Upper lobe of right lung (tissue), 1 donor: ENCODE measurements at regions not wholly inside any gene's neighbourhood (a gene's known extent, or its start where the extent isn't known, plus 50 kb on each side); places are given as distances from the start of the nearest gene placed in this dataset.

ENCODE experiments used
- ATAC-seq: fragments of 200-7000 bp; cut with Tn5 transposase; one replicate; pipeline ENCODE4 v1.9.1; 2020; ENCODE audit warnings: mild to moderate bottlenecking, moderate library complexity
- DNase-seq: peaks from one replicate; pipeline ENCODE4 v3.0.0-alpha.2; 2020
- H3K27ac ChIP-seq: fragments of 200-600 bp; one replicate; pipeline ENCODE4 v1.8.0; 2022
- H3K27me3 ChIP-seq: fragments of 200-600 bp; one replicate; pipeline ENCODE4 v1.8.0; 2022; ENCODE audit warnings: mild to moderate bottlenecking
- H3K36me3 ChIP-seq: fragments of 200-600 bp; one replicate; pipeline ENCODE4 v1.8.0; 2022
- H3K4me1 ChIP-seq: fragments of 200-600 bp; one replicate; pipeline ENCODE4 v1.8.0; 2022
- H3K4me3 ChIP-seq: fragments of 200-600 bp; one replicate; pipeline ENCODE4 v1.8.0; 2022; ENCODE audit warnings: mild to moderate bottlenecking
- H3K9me3 ChIP-seq: fragments of 200-600 bp; one replicate; pipeline ENCODE4 v1.8.0; 2022
- intact Hi-C: fragments of 100-400 bp; cut with DNase I; formaldehyde crosslinking; loops from one replicate; pipeline ENCODE4 v1.11.0; 2022
- TF ChIP-seq, protein P1 (sequence below): fragments of 200-600 bp; IDR thresholded peaks from one replicate; pipeline ENCODE4 v1.8.0; 2022; ENCODE audit warnings: antibody characterized with exemption
- donor health status: DM: no; HTN: yes; CAD: no; lungs with severe emphysema.

DNA sequence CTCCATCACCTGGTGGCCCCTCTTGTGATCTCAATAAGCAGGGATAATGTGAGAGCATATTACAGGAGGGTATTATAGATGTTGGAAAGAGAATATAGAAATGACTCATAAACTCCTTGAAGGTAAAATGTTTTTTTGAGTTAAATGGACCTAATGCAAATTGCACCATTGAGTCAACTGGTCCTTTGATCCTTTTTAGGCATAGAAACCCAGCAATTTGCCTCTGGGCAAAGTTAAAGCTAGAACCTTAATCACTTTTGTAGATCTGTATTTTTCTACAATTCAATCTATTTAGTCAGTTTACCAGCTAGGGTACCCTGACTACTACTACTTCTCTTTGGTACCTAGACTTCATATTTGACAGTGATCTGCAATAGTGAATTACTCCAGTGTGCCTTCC lies 71.8 kb upstream of the RNF152 start:
- Histone ChIP-seq H3K27ac (no peak overlapping the region), H3K27me3 (no peaks in the 10 kb centered on the region), H3K36me3 (no peaks in the 10 kb centered on the region), H3K9me3 (no peaks in the 10 kb centered on the region), H3K4me1 (peaks cover 4% of the 10 kb centered on the region), H3K4me3 (no peak overlapping the region)
- DNase-seq = no peak
- no peak for ATAC-seq
- intact Hi-C loops = no loop called here
- TF ChIP-seq, protein P1, sequence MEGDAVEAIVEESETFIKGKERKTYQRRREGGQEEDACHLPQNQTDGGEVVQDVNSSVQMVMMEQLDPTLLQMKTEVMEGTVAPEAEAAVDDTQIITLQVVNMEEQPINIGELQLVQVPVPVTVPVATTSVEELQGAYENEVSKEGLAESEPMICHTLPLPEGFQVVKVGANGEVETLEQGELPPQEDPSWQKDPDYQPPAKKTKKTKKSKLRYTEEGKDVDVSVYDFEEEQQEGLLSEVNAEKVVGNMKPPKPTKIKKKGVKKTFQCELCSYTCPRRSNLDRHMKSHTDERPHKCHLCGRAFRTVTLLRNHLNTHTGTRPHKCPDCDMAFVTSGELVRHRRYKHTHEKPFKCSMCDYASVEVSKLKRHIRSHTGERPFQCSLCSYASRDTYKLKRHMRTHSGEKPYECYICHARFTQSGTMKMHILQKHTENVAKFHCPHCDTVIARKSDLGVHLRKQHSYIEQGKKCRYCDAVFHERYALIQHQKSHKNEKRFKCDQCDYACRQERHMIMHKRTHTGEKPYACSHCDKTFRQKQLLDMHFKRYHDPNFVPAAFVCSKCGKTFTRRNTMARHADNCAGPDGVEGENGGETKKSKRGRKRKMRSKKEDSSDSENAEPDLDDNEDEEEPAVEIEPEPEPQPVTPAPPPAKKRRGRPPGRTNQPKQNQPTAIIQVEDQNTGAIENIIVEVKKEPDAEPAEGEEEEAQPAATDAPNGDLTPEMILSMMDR = no peak

DNA sequence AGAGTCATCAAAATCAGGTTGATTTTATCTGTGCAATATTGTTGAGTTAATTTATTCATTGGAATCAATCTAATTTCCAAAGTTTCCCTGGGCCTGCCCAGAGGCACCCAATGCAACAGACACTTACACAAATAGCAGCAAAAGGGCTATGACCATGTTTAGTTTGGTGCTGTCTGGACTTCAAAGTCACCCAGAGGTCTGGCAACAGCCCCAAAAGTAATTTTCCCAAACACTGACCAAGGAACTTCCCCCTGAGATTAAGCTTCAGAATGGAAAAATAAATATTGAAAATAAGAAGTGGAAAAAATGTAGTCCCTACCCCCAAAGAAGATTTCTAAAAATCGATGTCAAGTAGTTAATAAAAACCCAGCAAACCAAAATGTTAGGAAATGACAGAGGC lies 70.9 kb upstream of the RNF152 start:
- Histone ChIP-seq H3K4me1 (peaks cover 4% of the 10 kb centered on the region), H3K27ac (no peak overlapping the region), H3K4me3 (no peak overlapping the region), H3K27me3 (no peaks in the 10 kb centered on the region), H3K9me3 (no peaks in the 10 kb centered on the region), H3K36me3 (no peaks in the 10 kb centered on the region)
- TF ChIP-seq, protein P1 = no peak
- intact Hi-C loops = no loop called here
- DNase-seq = no peak
- ATAC-seq = no peak

DNA sequence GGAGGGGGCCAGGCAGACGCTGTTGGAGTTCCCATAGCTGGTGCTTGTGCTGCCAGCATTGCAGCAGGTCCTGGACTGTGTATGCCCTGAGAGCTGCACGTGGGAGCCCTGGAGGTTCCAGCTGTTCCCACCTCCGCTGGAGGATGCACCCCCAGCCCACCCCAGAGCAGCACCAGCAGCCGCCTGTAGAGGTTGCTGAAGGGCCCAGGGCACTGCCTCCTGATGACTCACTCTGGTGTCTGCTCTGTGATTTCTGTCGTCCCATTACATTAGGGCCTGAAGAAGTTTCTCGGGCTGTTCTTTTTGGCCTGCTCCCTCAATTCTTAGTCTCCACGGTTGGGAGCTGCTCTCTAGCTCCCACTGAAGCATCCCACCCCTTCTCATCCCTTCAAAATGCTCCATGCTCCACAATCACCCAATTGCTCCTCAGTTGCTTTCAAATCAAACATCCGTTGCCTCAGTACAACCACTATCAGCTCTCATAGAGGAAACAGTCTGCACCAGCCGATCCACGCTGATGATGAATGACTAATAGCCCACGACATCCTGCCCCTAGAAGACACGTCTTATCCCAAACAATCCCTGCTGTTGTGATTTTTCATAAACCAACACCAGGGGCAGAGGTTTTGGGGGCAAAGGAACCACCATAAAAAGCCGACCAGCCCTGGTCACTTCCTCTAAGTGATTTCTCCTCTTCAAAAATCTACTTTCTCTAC lies 65.2 kb upstream of the RNF152 start:
- ATAC-seq = peak; percentile 29
- intact Hi-C loops = no loop called here
- peaks cover 4% of the 10 kb centered on the region for H3K4me1 ChIP-seq
- H3K9me3 ChIP-seq = no peaks in the 10 kb centered on the region
- no peak overlapping the region for H3K27ac ChIP-seq
- no peaks in the 10 kb centered on the region for H3K36me3 ChIP-seq
- H3K27me3 ChIP-seq = no peaks in the 10 kb centered on the region
- H3K4me3 ChIP-seq = no peak overlapping the region
- no peak for DNase-seq
- TF ChIP-seq, protein P1 = no peak

DNA sequence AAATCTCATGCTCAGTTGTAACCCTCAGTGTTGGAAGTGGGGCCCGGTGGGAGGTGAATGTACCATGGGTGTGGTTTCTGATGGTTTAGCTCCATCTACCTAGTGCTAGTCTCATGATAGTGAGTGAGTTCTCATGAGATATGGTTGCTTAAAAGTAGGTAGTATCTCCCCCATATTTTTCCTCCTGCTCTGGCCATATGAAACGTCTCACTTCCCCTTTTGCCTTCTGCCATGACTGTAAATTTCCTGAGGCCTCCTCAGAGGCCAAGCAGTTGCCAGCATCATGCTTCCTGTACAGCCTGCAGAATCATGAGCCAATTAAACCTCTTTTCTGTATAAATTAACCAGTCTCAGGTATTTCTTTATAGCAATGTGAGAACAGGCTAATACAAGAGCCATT lies 62.8 kb upstream of the RNF152 start:
- H3K27me3 ChIP-seq = no peaks in the 10 kb centered on the region
- DNase-seq = no peak
- no peaks in the 10 kb centered on the region for H3K36me3 ChIP-seq
- peak; percentile 13 for ATAC-seq
- TF ChIP-seq, protein P1 = no peak
- H3K4me1 ChIP-seq = peaks cover 4% of the 10 kb centered on the region
- intact Hi-C loops = no loop called here
- no peak overlapping the region for H3K27ac ChIP-seq
- H3K9me3 ChIP-seq = no peaks in the 10 kb centered on the region
- no peak overlapping the region for H3K4me3 ChIP-seq

DNA sequence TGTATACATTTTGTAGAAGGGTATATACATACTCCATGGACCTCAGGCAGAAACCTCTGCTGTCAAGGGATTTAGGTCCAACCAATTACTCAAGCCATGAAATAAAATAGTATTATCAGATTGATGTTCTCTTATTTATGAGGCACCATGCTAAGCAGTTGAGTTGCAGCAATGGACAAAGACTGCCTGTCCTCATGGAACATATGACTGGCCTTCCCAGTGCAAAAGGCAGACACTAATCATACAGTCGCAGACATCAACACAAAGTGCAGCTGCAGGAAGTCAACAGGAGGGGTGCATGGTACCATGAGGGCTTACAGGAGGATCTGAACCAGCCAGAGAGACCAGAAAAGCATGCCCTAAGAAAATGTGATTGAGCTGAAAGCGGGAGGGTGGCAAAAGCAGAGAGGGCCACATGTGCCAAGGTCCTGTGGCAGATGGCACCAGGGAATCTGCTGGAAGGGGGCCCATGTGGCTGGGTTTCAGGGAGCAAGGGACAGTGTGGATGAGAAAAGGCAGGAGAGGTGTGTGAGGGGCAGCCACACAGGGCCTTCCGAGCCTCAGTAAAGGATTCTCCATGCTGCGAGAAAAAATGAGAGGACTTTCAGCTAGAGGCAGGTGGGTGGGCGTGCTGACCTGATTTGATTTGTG lies 61.4 kb upstream of the RNF152 start:
- TF ChIP-seq, protein P1 = no peak
- no peak overlapping the region for H3K4me3 ChIP-seq
- DNase-seq (no peak), ATAC-seq (no peak)
- H3K27ac ChIP-seq = no peak overlapping the region
- no peaks in the 10 kb centered on the region for H3K27me3 ChIP-seq
- H3K9me3 ChIP-seq = no peaks in the 10 kb centered on the region
- no peaks in the 10 kb centered on the region for H3K4me1 ChIP-seq
- H3K36me3 ChIP-seq = no peaks in the 10 kb centered on the region
- intact Hi-C loops = no loop called here
